ENCODE measurements at regions not wholly inside any gene's neighbourhood (a gene's known extent, or its start where the extent isn't known, plus 50 kb on each side); places are given as distances from the start of the nearest gene placed in this dataset.

DNA sequence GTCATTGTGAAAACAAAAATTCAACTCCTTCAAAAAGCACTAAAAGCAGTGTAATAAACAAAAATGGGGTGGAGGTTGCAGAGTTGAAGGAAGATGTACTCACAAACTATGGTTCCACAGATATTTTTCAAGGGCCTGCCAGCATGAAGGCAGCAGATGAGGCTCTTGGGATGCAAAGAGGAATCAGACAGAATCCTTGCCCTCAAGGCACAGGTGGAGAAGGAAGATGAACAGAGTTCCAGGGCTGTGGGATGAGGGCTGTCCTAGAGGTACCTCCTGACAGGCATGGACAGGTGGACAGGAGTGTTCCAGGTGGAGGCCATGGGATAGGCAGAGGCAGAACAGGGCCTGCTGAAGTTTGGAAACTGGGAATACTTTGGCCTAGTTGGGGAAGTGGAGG is 140.5 kb upstream of the ANKH start:
- H3K36me3 ChIP-seq (replicated peaks; ENCODE audit: insufficient read depth, low read depth): no peaks in the 10 kb centered on the region
- H3K4me1 ChIP-seq (ENCODE audit: insufficient read depth): peaks cover 30% of the 10 kb centered on the region
- H3K9me3 ChIP-seq (ENCODE audit: low read depth): no peaks in the 10 kb centered on the region
- no peak for TF ChIP-seq EZH2 (IDR thresholded peaks at IDR 0.05; ENCODE audit: borderline replicate concordance)
- TF ChIP-seq, protein P1, sequence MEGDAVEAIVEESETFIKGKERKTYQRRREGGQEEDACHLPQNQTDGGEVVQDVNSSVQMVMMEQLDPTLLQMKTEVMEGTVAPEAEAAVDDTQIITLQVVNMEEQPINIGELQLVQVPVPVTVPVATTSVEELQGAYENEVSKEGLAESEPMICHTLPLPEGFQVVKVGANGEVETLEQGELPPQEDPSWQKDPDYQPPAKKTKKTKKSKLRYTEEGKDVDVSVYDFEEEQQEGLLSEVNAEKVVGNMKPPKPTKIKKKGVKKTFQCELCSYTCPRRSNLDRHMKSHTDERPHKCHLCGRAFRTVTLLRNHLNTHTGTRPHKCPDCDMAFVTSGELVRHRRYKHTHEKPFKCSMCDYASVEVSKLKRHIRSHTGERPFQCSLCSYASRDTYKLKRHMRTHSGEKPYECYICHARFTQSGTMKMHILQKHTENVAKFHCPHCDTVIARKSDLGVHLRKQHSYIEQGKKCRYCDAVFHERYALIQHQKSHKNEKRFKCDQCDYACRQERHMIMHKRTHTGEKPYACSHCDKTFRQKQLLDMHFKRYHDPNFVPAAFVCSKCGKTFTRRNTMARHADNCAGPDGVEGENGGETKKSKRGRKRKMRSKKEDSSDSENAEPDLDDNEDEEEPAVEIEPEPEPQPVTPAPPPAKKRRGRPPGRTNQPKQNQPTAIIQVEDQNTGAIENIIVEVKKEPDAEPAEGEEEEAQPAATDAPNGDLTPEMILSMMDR (IDR thresholded peaks at IDR 0.05; ENCODE audit: poor library complexity): no peak
- TF ChIP-seq EZH2phosphoT487 (IDR thresholded peaks at IDR 0.05; ENCODE audit: low read depth, severe bottlenecking, unreplicated experiment): no peak
- no peak overlapping the region for H3K4me3 ChIP-seq
- H3K79me2 ChIP-seq: no peaks in the 10 kb centered on the region
- H2AFZ ChIP-seq: no peak overlapping the region
- no peaks in the 10 kb centered on the region for H3K9me2 ChIP-seq (replicated peaks; ENCODE audit: insufficient read depth)
- H4K20me1 ChIP-seq (ENCODE audit: insufficient read depth, poor library complexity, severe bottlenecking): no peaks in the 10 kb centered on the region
- no peak overlapping the region for H3K27ac ChIP-seq
- no peaks in the 10 kb centered on the region for H3K27me3 ChIP-seq
- H3K4me2 ChIP-seq: no peak overlapping the region
- no peak for DNase-seq (ENCODE audit: low spot score)

GRCh38 chr5:15010936-15011335 is 139.4 kb upstream of the ANKH start:
- H3K27me3 ChIP-seq: no peaks in the 10 kb centered on the region
- no peaks in the 10 kb centered on the region for H4K20me1 ChIP-seq (ENCODE audit: insufficient read depth, poor library complexity, severe bottlenecking)
- no peak overlapping the region for H2AFZ ChIP-seq
- no peaks in the 10 kb centered on the region for H3K9me2 ChIP-seq (replicated peaks; ENCODE audit: insufficient read depth)
- H3K36me3 ChIP-seq (replicated peaks; ENCODE audit: insufficient read depth, low read depth): no peaks in the 10 kb centered on the region
- H3K4me1 ChIP-seq (ENCODE audit: insufficient read depth): peaks cover 30% of the 10 kb centered on the region
- no peak overlapping the region for H3K4me3 ChIP-seq
- 92% methylated on average over 4 of the region's 4 CpGs for WGBS (ENCODE audit: low lambda C conversion rate, missing lambda C conversion rate)
- TF ChIP-seq EZH2phosphoT487 (IDR thresholded peaks at IDR 0.05; ENCODE audit: low read depth, severe bottlenecking, unreplicated experiment) (no peak), EZH2 (IDR thresholded peaks at IDR 0.05; ENCODE audit: borderline replicate concordance) (no peak)
- TF ChIP-seq, protein P1 (IDR thresholded peaks at IDR 0.05; ENCODE audit: poor library complexity): no peak
- no peaks in the 10 kb centered on the region for H3K79me2 ChIP-seq
- no peak overlapping the region for H3K4me2 ChIP-seq
- H3K27ac ChIP-seq: no peak overlapping the region
- no peak for DNase-seq (ENCODE audit: low spot score)
- no peaks in the 10 kb centered on the region for H3K9me3 ChIP-seq (ENCODE audit: low read depth)

DNA sequence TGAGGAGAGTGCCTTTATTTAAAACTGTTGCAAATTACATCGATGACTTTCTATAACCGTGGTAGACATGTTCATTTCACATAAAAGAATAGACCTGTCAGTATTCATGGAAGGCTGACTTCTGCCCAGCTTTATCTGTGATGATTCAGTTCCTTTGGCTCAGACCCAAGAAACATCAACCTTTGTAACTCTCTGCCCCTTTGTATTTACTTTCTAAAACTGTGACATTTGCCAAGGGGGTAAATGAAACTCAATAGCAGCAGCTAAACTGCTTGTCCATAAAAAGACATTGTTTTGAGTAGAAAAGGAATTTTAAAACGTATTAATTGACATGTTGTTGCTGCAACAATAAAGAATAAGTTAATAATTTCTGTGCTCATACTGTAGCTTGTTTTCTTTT is 137.8 kb upstream of the ANKH start:
- WGBS (ENCODE audit: low lambda C conversion rate, missing lambda C conversion rate): 24% methylated on average over 3 of the region's 3 CpGs
- Histone ChIP-seq H3K4me2 (peak overlapping the region; percentile 6), H3K9me3 (ENCODE audit: low read depth) (no peaks in the 10 kb centered on the region), H3K36me3 (replicated peaks; ENCODE audit: insufficient read depth, low read depth) (no peaks in the 10 kb centered on the region), H3K9me2 (replicated peaks; ENCODE audit: insufficient read depth) (no peaks in the 10 kb centered on the region), H3K79me2 (no peaks in the 10 kb centered on the region), H3K27ac (peak overlapping the region; percentile 85), H3K4me3 (no peak overlapping the region), H2AFZ (no peak overlapping the region), H3K4me1 (ENCODE audit: insufficient read depth) (peaks cover 27% of the 10 kb centered on the region), H4K20me1 (ENCODE audit: insufficient read depth, poor library complexity, severe bottlenecking) (no peaks in the 10 kb centered on the region), H3K27me3 (no peaks in the 10 kb centered on the region)
- TF ChIP-seq EZH2 (IDR thresholded peaks at IDR 0.05; ENCODE audit: borderline replicate concordance): no peak
- TF ChIP-seq, protein P1 (IDR thresholded peaks at IDR 0.05; ENCODE audit: poor library complexity): no peak
- TF ChIP-seq EZH2phosphoT487 (IDR thresholded peaks at IDR 0.05; ENCODE audit: low read depth, severe bottlenecking, unreplicated experiment): no peak
- peak; percentile 81 for DNase-seq (ENCODE audit: low spot score)

GRCh38 chr5:15008921-15009320 is 137.3 kb upstream of the ANKH start:
- 55% methylated on average over 5 of the region's 5 CpGs for WGBS (ENCODE audit: low lambda C conversion rate, missing lambda C conversion rate)
- Histone ChIP-seq H2AFZ (no peak overlapping the region), H3K4me1 (ENCODE audit: insufficient read depth) (peaks cover 23% of the 10 kb centered on the region), H3K4me3 (no peak overlapping the region), H3K9me3 (ENCODE audit: low read depth) (no peaks in the 10 kb centered on the region), H3K36me3 (replicated peaks; ENCODE audit: insufficient read depth, low read depth) (no peaks in the 10 kb centered on the region), H3K27ac (peak overlapping the region; percentile 85), H3K9me2 (replicated peaks; ENCODE audit: insufficient read depth) (no peaks in the 10 kb centered on the region), H3K4me2 (peak overlapping the region; percentile 6), H4K20me1 (ENCODE audit: insufficient read depth, poor library complexity, severe bottlenecking) (no peaks in the 10 kb centered on the region), H3K79me2 (no peaks in the 10 kb centered on the region), H3K27me3 (no peaks in the 10 kb centered on the region)
- DNase-seq (ENCODE audit: low spot score): no peak
- TF ChIP-seq EZH2 (IDR thresholded peaks at IDR 0.05; ENCODE audit: borderline replicate concordance) (no peak), EZH2phosphoT487 (IDR thresholded peaks at IDR 0.05; ENCODE audit: low read depth, severe bottlenecking, unreplicated experiment) (no peak)
- TF ChIP-seq, protein P1 (IDR thresholded peaks at IDR 0.05; ENCODE audit: poor library complexity): no peak
